ENCODE measurements at regions not wholly inside any gene's neighbourhood (a gene's known extent, or its start where the extent isn't known, plus 50 kb on each side); places are given as distances from the start of the nearest gene placed in this dataset.

DNA sequence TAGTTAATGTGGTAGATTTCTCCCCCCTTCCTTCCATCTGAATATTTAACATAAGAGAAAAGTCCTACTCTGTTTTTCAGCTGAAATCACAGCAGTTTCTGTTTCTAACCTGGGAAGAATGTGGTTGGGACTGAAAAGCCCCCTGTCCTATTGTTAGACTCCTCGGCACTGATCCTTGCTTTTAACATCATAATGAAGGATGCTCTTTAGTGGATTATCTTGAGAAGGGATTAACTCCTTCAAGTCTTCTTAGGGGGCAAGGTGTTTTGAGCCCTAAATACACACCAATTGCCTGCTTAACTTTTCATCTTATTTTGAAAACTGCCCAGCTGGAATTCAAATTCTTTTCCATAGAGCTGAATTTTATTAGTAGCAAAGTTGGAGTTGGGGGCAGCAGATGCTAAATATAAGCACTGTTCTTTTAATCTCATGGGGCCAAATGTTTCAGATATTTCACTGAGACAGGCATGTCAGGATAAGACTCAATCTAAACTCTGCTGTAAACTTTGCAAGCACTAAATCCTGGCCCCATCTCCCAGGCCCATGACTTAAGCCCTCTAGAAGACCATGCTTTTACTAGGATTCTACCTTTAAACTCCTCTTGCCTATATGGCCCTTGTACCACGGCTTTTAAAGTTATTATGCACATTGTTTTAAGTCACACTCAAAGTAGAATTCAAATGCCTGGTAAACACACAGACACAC lies 243.2 kb upstream of the NR2F2 start:
- no peak for DNase-seq

DNA sequence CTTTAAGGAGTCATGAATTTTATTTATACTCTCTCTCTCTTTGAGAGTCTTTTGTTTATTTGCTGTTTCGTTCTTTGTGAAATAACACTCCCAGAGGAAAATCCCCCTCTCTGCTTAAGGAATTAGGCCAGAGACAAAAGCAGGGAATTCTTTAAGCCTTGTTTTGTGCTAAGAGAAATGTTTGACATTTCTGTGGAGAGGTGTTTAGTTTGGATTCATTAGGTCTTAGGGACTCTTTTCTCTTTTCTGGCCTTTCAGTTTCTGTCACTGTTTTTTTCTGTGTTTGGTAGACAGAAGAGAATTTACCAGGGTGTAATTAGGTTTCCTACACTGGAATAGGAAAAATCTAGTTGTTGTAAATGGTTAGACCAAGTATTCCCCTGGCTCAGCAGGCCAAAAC lies 241.8 kb upstream of the NR2F2 start:
- no peak for DNase-seq

DNA sequence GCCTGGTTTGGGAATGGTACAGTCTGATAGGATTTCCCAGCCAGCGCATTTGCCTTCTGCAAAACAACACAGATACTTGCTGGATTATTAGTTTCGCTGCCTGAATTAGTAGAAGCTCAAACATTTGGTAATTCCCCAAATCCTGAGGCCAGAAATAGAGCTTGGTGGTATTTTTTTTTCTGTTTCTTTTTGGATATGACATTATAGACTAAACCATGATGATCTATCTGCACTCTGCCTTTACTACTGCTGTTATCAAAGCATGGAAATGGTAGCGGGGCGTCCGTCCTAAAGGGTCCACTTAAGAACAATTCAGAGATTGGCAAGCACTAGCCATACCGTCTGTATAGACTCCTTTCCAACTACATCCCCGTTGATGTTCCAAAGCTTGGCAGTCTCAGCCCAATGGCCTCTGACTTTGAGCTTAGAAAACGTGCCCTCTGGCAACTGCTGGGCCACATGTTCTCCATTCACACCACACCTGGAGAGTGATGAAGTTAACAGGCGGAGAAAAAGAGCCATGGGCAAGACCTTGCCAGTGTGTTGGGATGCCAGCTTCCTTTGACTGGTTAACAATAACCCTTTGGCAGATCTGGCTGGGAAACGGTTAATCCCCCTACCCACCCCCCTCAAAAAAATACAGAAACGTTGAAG lies 241.0 kb upstream of the NR2F2 start:
- no peak for DNase-seq

DNA sequence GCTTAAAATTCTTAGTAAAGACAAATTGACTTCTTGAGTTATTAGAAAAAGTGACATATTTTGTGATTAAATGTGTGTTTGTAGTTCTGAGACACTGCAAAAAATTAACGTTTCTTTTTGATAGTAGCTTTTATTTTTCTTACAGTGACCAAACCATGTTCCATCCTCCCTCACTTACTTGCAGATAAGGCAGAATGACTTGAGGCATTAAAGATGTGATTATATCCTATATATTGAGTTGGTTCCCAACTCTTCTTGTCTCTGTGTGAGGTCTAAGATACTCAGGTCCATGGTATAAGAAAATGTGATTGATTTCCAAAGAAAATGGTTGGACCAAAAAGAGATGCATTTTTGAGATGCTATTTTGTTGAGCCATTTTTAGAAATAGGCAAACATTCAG lies 238.3 kb upstream of the NR2F2 start:
- DNase-seq = no peak

DNA sequence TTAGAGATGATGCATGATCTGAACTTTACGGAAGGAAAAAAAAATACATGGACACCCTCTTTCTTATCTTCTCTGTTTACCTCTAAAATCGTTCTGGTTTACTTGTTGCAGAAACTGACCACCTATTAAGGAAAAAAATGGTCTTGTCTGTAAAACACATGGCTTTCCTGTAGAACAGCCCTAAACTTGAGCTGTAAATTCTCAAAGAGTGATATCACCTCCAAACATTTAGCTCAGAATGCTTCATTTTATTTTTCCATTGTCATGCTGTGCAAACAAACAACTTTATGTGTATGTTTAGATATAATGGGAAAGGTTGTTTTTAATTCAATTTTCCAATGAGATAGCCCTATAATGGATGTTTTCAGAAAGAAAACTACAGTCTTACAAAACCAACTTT lies 237.4 kb upstream of the NR2F2 start:
- DNase-seq = no peak

DNA sequence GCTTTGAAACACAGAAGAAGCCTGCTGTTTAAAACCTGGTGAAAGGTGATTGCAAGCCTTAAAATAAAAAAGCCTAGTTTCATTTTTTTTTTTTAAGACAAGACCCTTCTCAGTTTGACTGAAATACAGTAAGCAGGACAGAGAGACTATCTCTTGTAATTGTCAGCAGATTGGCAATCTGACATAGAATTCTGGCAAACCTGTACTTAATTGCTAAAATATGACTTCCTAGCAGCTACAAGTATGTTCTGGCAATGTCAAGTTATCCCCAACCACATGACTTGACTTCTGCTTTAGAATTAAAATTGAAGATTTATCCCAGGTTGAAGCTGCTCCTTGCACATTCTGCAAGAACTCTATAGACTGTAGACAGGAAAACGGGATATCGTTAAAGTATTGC lies 232.8 kb upstream of the NR2F2 start:
- no peak for DNase-seq

DNA sequence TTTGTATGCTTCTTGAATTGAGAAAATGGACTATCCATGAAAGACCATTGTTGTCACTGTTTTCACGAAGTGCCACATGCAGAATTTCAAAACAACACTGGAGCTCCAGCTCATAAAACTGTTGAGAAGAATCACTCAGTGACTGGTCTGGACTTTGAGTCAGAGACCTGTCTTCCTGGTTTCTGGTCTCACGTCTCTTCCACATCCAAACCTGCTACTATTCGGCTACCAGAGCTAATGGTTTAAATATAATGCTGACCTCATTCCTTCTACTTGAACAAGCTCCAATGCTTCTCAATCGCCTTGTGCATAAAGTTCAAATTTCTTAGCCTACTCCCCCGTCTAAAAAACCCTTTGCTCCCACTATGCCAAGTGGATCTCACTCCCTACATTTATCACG lies 227.9 kb upstream of the NR2F2 start:
- DNase-seq = no peak

DNA sequence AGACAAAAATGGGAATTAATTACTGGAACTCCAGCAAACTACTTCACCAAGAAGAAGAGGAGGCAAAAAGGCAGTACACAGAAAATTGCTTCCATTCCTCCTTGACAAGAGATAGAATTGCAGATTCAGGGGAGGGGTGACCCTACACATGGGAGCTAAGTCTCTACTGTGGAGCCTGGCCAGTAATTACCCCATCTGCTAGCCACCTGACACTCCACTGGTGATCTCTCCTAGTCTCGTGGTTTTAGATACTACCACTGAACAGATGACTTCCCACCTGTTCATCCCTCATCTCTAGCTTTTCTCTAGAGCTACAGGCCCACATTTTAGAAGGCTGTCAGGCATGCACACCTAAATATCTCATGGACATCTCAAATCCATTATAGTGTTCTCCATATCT lies 224.3 kb upstream of the NR2F2 start:
- no peak for DNase-seq

DNA sequence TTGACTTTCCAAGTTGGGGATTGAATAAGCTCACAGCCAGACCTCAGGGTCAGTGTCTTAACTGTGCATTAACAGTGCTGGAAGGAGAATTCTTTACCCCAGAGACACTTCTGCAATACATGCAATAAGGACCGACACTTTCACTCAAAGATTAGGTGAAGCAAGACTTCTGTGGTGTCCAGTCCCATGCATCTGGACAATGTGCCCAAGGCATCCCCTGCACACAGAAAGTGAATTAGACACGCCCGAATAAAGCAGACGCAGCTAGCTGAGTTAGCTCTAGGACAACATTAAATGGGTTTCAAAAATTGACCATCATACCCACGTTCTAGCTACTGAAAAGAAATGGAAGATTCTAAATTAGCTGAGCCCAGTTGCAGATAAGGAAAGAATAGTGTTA lies 223.9 kb upstream of the NR2F2 start:
- DNase-seq = no peak

DNA sequence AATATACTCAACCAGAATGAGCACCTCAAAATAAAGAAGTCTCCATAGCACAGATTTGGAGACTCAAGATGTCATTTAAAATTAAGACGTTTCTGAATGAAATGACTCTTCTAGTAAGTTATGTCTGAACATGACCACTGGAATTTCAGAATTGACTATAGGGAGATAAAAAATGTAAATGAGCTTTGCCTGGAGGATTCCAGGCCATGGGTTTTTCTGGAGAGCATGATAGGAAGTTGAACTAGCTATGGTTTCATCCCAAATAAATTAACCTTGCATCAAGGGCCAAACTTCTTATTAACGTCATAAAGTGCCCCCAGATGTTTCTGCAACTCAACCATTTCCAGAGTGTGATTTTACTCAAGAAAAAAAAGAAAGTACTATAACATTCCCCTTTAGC lies 222.6 kb upstream of the NR2F2 start:
- DNase-seq = no peak

DNA sequence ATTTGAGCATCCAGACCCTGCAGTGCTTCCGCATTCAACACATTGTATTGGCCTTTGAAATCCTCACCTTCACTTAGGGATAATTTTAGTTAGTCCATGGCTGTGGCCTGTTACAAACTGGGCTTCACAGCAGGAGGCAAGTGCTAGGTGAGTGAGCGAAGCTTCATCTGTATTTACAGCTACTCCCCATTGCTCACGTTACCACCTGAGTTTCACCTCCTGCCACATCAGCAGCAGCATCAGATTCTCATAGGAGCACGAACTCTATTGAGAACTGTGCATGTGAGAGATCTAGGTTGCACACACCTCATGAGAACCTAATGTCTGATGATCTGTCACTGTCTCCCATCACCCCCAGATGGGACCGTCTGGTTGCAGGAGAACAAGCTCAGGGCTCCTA lies 222.1 kb upstream of the NR2F2 start:
- no peak for DNase-seq

DNA sequence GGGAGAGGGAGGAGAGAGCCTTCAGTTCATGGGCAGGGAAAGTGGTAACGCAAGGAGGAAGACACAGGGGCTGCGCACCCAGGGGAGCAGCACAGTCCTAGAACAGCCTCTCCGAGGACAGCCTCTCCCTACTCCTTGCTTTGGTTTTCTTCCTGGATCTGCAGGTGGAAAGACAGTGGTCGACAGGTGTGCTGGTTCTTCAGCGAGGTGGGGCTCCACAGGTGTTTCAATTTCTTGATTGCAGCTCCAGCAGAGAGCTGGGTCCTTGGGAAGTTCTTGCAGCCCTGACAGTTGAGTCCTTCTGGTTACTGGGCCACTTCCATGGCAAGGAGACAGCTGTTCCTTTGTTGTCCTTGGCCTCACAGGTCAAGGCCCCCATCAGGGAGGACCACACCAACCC lies 220.7 kb upstream of the NR2F2 start:
- DNase-seq = no peak

DNA sequence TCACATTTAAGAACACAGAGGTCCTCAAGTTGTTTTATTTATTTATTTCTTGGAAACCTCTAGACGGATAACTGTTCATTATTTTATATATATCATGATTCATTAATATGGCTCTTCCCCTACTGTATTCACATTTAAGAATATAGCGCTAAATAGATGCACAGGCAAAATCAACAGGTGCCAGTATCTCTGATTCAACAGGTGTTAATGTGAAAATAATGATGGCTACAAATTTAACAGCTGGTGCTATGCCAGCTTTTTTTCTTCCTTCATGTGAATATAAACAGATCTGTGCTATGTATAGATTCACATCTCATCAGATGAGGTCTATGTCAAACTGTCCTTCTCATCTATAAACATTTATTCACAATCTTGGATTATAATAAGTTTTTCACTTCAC lies 218.5 kb upstream of the NR2F2 start:
- DNase-seq = no peak

DNA sequence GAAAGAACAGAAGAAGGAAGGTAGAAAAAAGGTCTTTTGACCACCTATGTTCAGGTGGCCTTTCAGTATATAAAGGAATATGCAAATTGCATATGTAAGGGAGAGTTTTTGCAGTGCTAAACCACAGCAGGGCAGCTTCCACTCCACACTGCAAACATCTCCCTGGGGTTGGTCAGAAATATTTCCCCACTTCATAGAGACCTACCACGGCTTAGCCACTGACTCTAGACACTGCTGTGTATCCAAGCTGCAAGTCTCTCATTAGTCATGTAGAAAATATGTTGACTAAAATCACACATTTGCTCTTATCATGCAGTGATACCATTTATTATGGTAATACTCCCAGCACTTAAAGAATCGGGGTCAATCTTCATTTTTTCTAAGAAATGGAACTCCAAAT lies 214.9 kb upstream of the NR2F2 start:
- DNase-seq = no peak

DNA sequence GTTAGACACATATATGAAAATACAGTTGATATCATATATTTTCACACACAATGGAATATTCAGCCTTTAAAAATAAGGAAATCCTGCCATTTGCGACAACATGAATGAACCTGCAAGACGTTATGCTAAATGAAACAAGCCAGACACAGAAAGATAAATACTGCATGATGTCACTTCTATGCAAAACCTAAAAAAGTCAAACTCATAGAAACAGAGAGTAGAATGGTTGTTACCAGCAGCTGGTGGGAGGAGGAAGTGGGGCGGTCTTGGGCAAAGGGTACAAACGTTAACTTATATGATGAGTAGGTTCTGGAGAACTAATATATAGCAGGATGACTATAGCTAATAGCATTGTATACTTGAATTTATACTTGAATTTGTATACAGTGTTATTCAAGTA lies 213.2 kb upstream of the NR2F2 start:
- DNase-seq = no peak

DNA sequence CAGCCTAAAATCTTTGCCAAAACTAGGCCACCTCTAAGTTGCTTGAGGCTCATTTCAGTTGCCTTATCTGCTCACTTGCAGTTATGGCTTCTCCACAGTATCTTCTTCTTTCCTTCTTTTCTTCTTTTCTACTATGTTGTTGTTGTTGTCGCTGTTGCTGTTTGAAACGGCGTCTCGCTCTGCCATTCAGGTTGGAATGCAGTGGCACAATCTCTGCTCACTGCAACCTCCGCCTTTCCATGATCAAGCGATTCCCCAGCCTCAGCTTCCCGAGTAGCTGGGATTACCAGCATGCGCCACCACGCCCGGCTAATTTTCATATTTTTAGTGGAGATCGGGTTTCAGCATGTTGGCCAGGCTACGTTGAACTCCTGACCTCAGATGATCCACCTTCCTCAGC lies 210.8 kb upstream of the NR2F2 start:
- no peak for DNase-seq

DNA sequence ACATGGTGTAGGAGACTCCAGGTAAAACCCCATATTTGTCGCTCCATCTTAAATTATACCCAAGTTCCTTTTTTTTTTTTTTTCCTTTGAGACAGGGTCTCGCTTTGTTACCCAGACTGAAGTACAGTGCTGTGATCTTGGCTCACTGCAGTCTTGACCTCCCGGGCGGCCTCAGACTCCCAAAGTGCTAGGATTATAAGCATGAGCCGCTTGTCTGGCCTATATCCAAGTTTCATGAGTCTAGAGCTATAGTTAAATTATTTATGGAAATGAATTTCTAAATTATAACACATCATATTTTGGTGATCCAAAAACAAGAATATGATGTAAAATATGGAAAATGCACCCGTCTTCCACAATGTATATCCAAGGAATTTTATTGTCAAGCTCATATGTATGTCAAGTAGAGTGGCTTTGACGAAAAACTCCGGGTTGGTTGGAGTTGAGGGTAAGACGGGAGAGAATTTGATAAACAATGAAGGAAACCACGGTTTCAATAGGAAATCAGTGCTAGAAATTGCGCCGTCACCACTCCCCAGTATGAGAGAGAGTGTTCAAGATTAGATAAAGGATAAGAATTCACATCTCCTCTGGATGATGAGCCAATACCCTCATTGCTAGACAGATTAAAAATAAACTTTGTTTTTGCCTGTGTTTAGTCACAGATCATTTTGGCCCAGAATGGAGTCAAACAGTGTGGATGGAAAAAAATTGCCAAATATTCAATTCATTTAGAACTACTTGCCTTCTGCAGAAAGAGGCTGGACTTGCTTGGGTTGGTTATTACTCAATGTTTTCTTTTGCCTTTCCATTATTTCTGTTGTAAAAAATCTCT lies 209.2 kb upstream of the NR2F2 start:
- no peak for DNase-seq

DNA sequence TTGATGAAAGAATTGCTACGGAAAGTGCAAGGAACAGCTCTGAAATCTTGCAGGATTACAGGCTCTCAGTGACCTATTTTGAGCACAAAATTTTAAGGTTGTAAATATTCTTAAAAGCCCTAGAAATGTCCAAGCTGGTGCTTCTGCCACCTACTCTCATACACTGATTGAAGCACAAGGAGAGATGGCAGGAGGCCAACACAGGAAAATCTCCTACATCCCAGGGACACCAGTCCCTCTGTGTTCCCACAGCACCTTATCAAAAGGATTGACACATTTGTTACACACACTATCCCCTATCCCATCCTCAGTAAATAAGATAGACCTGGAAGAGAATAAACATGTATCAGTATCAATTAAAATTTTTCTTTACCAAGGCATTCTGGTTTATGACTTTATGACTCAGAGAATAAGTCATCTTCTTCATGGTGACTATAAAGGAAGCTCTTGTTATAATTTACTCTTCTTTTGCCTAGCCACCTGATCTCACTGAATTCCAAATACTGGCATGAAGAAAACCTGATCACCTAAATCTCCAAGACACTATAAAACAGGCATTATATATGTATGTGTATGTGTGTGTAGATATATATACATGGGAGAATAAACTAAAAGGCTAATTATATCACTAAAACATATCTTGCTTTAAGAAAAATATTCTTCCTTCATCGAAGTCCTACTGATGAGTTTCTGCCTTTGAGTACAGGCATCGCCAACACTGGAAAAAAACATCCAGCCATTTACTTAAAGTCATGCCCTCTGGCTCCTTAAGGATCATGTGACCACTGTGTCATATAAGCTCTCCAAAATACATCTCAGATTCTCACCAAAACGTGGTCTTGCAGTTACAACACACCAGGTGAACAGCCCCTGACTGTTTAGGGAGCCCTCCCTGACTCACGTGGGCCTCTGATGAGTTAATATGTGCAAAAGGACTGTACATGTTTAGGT lies 208.1 kb upstream of the NR2F2 start:
- no peak for DNase-seq

DNA sequence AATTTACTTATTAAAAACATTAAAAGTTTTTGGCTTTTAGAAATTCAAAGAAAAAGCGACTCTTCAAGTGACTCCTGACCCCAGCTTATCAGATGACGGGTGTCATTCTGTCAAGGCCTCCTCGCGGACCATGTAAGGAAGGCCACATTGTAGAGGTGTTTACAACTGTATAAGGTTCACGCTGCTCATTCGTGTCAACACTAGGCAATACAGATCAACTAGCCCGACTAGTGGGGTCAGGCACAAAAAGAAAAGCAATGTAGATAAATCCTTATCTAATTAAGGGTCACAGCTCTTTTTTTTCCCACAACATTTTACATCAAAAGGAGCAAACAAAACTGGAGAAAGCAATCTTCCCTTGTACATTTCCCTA lies 207.5 kb upstream of the NR2F2 start:
- no peak for DNase-seq

DNA sequence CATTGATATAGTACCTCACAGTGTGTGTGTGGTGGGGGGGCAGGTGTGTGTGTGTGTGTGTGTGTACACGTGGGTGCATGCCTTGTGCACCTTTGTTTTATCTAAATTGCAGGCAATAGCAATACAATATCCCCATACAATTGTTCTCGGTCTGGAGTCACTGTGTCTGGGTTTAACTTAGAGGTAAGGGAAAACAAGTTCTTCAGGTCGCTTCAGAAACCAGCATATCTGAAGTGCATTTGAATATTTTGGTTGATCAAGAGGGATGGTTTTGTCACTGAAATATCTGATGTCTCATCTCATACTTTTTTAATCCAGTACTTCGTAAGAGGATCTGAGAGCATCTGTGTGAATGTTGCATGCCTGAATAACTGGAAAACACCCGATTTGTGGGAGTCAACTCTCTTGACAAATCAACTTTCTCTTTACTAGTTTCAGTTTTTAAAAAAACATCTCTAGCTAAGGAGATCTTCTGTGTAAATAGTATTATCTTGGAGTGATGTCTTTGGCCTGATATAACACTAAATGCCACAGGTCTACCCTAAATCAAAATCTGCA lies 206.8 kb upstream of the NR2F2 start:
- DNase-seq = no peak

DNA sequence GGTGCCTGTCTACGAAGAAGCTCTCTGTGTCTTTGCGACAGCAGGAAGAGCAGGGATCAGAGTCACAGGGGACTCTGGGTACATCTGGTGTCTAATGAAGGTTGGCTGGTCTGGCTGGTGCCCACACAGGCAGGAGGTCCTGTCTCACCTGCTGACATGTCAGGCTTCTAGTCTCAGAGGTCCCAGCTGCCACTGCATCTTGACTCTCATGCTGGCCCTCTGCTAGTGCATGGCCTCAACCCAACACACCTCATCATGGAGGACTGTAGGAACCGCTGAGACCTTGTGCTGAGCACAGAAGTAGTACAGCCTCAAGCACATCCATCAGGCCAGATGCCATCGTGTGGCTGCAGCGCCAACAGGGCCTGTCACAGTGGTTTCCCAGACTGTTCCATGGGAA lies 206.1 kb upstream of the NR2F2 start:
- DNase-seq = no peak

DNA sequence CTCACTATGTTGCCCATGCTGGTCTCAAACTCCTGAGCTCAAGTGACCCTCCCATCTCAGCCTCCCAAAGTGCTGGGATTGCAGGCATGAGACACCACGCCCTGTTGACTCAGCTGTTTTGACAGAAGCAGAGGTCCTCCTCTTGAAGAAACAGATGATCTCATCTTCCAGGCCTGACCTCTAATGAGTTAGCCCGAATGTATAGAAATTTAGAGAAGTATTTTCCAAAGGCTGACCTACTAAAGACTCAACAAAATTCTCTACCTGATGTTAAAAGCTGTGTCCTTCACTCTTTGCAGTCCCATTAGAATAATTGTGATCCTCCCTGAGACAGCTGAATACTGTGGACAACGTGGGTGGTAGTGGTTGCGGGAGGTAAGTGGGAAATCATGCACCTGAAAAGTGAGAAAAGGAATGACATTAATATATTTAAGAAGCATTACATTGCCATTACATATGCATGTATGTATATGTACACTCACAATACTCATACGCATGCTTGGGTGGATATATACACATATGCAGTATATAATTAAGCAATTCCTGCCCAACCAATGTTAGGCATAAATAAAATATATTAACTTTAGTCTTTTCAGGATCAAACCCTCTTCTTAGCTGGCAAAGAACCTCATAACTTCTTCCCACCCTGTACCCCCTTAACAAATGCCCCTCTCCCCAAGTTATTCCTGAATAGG lies 204.6 kb upstream of the NR2F2 start:
- no peak for DNase-seq
